GM19455 (cell line): ENCODE measurements at regions not wholly inside any gene's neighbourhood (a gene's known extent, or its start where the extent isn't known, plus 50 kb on each side); places are given as distances from the start of the nearest gene placed in this dataset.

Experiments used
- ATAC-seq: cut with Tn5 transposase; IDR thresholded peaks from one replicate; pipeline ENCODE4 v1.9.1; 2021; ENCODE audit not compliant: unreplicated experiment

GRCh38 chr6:2542101-2542857 is 208.4 kb downstream of the MYLK4 start:
- ATAC-seq, result peak; percentile 26

- no peak for ATAC-seq
Observed at GRCh38 chr6:2536451-2536850, 214.3 kb downstream of the MYLK4 start.

- ATAC-seq, result no peak
Observed at GRCh38 chr6:2535506-2535905, 215.2 kb downstream of the MYLK4 start.

- no peak for ATAC-seq
Observed at GRCh38 chr6:2534406-2535042, 216.2 kb downstream of the MYLK4 start.

DNA sequence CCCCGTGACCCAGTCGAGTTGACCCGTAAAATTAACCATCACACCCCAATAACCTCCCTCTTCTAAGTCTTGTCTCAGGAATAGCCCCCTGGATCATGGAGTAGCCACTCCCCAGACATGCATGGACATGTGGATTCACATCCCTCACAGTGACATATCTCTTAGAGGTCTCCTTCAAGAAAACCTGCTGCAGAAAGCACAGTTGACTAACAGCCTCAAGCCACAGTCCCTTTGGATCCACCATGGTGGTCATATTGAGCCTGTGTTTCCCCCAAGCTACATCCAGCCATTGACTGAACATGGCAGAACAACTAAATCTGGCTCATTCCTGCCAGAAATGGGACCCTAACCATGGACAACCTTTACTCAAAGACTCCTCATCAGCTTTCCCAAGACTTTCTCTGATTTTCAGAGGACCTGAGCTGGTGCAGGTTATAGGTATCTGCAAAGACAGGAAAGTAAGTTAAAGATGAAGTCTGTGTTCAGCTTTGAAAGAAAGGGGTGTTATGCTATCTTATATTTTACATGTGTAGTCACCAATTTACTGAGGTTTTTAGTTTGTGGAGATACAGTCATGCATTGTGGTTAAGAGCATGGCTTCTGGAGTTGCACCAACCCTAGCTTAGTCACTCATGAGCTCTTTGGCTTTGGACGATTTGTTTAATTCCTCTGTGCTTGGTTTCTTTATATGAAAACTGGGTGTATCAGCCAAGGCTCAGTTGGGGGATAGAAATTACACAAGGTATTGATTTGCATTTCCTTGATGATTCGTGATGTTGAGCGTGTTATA is 219.1 kb downstream of the MYLK4 start:
- ATAC-seq, result no peak

DNA sequence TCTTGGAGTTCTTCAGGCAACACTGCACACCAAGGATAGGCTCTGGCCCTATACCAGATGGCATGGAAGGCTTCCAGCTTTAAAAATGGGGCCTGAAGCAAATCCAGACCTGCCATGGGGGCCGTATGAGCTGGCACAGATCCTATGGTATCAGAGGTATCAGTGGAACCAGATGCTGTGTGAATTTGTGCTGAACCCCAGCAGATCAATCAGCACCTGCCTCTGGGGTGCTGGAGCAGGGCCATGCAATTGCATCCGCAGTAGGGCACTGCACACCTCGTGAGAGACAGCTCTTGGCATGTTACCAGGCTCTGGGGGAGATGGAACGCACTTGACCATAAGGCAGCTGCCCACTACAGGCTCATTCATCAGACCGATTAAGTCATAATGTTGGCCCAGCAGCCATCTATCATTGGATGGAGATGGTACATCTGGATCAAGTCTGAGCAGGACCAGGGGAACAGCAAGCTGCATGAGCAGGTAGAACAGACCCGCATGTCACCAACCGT is 221.5 kb downstream of the MYLK4 start:
- ATAC-seq, result no peak

- no peak for ATAC-seq
Observed at GRCh38 chr6:2528156-2528555, 222.6 kb downstream of the MYLK4 start.

- no peak for ATAC-seq
Observed at GRCh38 chr6:2526766-2527165, 224.0 kb downstream of the MYLK4 start.

GRCh38 chr6:2524090-2524489 is 226.6 kb downstream of the MYLK4 start:
- no peak for ATAC-seq

DNA sequence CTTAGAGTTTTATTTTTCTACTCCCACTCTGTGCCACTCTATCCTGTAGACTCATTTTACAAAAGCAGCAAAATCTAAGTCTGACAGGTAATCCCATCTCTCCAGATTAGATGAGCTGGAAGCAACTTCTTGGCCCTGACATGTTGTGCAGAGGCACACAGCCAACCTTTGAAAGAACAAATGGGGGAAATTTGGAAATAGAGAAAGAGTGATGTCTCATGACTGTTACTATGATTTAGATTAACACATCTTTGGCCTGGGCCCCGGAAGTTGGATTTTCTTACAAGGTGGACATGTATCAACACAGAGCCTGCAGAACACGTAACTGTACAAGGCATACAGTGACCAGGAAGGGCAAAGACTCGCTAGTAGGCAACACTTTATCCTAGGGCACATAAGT is 227.7 kb downstream of the MYLK4 start:
- ATAC-seq, result no peak

GRCh38 chr6:2522521-2522920 is 228.2 kb downstream of the MYLK4 start:
- ATAC-seq, result no peak

- ATAC-seq, result no peak
Observed at GRCh38 chr6:2517855-2518473, 232.8 kb downstream of the MYLK4 start.

DNA sequence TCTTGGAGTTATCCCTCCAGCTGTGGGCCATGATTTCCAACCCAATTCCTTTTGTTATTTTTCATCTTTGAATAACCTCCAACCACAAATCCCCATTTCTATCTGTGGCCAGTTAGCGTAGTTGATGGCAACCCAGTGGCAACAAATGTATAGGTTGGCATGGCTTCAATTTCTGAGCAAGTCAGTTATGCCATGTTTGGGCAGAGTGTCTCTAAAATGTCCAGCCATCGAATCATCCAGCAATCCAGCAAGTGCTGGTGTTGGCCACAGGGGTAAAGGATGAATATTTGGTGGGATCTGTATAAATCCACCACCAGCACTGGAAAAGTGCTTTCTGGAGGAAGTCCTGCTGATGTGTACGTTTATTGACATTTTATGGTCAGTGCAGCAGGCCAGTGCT is 233.3 kb downstream of the MYLK4 start:
- ATAC-seq, result no peak

DNA sequence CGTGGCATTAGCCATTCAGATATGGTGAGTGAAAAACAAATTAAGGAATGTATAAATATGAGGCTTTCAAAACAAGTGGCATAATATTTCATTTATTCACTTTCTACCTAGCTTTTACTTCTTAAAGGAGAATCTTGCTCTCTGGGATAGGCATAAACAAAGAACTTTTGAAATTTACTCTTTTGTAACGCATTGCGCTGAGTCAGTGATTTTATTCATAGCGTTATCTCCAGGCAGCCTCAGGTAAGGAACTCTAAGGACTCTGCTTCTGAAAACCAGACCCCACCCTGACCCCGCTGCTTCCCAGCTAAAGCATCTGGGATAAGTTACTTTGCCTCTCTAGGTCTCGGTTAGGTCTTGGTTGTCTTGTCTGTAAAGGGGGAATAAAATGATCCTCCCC is 234.7 kb downstream of the MYLK4 start:
- no peak for ATAC-seq

DNA sequence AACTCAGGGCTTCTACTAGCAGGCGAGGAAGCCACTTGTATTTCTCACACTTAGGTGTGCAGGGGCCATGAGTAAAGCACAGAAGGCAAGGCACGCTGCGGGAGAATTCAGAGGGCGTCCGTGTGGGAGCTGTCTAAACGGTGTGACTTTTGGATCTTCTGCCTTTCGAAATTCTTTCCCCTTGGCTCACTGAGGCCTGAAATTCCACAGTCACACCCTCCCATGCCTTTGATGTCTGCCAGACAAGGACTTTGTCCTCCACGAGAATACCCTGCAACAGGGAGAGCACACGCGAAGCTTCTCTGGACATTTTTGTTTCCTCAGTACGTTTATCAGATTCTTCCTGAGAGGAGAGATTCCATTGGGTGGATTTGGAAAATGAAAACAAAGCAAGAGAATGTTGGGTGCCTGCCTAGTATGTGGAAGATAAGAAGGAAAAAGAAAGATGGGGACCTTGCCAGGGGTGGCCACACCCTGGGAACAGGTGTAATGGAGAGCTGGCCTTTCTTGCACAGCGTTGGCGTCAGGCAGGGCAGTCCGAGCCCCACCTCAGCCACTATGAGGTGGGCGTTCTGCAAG is 235.7 kb downstream of the MYLK4 start:
- no peak for ATAC-seq

DNA sequence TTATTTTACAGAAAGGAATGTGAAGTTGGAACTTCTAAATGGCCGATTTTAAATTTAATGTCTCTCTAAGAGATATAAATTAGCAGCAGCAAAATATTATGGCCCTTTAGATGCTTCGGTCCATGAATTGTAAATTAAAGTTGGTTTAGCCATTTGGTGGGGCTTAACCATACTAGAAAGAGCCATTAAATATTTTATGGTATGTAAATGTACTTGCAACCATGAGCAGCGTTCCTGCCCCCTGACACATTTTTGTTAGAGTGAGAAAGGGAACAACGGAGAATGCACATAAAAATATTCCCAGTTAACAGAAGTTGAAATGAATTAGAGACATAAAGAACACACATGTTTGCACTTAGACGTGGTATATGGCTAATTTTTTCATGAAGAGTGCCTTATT is 237.9 kb downstream of the MYLK4 start:
- ATAC-seq, result no peak

DNA sequence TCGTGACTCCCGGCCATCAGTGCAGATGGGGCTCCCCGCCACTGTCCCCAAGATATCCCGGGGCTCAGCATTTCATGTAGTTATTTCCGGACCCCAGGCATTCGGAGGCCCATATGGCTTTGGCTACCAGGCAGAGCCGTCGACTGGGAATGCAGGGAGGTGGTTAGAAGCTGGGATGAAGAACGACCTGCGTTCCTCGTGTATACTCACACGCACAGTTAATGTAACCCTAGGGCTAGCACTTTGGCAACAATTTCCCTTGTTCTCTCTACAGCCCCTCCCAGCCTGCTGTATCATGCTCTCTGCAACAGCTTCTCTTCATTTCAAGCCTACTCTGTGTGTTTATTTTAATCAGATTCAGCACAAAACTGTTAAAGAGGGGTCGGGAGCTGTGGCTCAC is 240.4 kb downstream of the MYLK4 start:
- no peak for ATAC-seq

GRCh38 chr6:2509711-2510110 is 241.0 kb downstream of the MYLK4 start:
- no peak for ATAC-seq

GRCh38 chr6:2508071-2508470 is 242.7 kb downstream of the MYLK4 start:
- ATAC-seq, result no peak

- no peak for ATAC-seq
Observed at GRCh38 chr6:2507521-2508037, 243.1 kb downstream of the MYLK4 start.

DNA sequence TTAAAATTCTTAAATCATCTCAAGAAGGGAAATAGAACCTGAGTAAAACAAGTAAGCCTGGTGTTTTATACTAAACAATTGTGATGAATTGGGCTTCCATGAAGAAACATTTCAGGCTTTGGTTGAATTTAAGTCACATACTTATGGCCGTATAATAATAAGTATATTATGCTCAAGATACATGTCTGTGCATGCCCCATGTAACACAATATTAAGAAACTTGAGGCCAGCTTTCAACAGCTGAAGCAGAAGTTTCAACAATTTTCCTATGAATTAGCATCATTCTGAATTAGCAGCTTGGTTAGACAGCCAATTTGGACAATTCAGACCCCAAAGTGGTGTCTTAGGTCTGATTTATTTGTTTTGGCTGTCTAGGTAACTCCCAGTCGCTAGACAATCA is 243.7 kb downstream of the MYLK4 start:
- no peak for ATAC-seq
